WERI-Rb-1 (cell line): ENCODE measurements at regions not wholly inside any gene's neighbourhood (a gene's known extent, or its start where the extent isn't known, plus 50 kb on each side); places are given as distances from the start of the nearest gene placed in this dataset.

Experiments used
- DNase-seq: peaks from one replicate; pipeline ENCODE4 v3.0.0-alpha.2; 2020
- H3K27ac ChIP-seq: fragments of 250-450 bp; sonication (Bioruptor Pico); 2 replicates; pipeline ENCODE4 v1.5.1; 2020; ENCODE audit warnings: mild to moderate bottlenecking, moderate library complexity
- H3K27me3 ChIP-seq: fragments of 250-450 bp; sonication (Bioruptor Pico); 2 replicates; pipeline ENCODE4 v1.5.1; 2021; ENCODE audit warnings: mild to moderate bottlenecking, low read depth, moderate library complexity; ENCODE audit not compliant: insufficient read depth, severe bottlenecking
- H3K36me3 ChIP-seq: fragments of 250-450 bp; sonication (Bioruptor Pico); 2 replicates; pipeline ENCODE4 v1.5.1; 2020; ENCODE audit warnings: mild to moderate bottlenecking, moderate library complexity
- H3K4me3 ChIP-seq: 2 replicates; pipeline ENCODE4 v1.5.1; 2011; ENCODE audit warnings: low read depth, mild to moderate bottlenecking, control low read depth, low read length
- H3K9me3 ChIP-seq: fragments of 250-450 bp; sonication (Bioruptor Pico); 2 replicates; pipeline ENCODE4 v1.5.1; 2021; ENCODE audit warnings: mild to moderate bottlenecking, moderate library complexity; ENCODE audit not compliant: severe bottlenecking
- TF ChIP-seq, protein P1 (sequence below): IDR thresholded peaks from 2 replicates; pipeline ENCODE4 v1.5.1; 2011; ENCODE audit warnings: low read depth, mild to moderate bottlenecking, control low read depth, inconsistent platforms, low read length

DNA sequence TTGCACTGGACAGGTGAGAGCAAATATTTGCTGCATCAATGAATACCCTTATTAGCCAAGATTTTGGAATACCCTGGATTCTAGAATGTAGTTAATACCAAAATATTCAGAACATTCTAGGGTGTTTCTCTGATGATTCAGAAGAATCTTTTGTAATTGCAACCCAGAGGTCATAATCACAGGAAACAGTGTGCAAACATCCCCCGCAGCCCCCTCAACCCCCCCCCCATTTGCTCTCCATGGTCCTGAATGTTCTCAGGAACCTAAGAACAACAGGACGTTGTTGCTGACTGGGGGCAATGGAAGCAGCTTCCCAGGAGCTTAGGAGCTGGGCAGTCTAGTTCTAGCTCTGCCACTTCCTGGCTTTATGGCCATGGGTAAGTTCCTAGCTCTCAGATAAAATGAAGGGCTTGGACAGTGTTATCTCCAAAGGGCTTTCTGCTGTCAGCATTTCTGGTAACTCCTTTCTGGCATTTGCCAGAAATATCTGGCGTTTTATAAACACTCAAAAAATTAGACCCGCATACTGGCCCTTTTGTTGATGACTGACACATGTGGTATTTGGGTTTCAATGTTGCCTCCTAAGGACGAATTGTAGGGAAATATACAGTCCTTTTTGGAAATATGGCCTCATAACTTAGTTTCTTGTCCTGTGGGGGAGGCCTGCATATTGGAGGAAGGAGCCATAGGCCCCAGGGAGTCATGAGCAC is 178.6 kb downstream of the RRAGC start:
- no peak overlapping the region for H3K4me3 ChIP-seq
- DNase-seq: no peak
- no peaks in the 10 kb centered on the region for H3K36me3 ChIP-seq
- no peaks in the 10 kb centered on the region for H3K27me3 ChIP-seq
- no peak overlapping the region for H3K27ac ChIP-seq
- no peaks in the 10 kb centered on the region for H3K9me3 ChIP-seq
- TF ChIP-seq, protein P1, sequence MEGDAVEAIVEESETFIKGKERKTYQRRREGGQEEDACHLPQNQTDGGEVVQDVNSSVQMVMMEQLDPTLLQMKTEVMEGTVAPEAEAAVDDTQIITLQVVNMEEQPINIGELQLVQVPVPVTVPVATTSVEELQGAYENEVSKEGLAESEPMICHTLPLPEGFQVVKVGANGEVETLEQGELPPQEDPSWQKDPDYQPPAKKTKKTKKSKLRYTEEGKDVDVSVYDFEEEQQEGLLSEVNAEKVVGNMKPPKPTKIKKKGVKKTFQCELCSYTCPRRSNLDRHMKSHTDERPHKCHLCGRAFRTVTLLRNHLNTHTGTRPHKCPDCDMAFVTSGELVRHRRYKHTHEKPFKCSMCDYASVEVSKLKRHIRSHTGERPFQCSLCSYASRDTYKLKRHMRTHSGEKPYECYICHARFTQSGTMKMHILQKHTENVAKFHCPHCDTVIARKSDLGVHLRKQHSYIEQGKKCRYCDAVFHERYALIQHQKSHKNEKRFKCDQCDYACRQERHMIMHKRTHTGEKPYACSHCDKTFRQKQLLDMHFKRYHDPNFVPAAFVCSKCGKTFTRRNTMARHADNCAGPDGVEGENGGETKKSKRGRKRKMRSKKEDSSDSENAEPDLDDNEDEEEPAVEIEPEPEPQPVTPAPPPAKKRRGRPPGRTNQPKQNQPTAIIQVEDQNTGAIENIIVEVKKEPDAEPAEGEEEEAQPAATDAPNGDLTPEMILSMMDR: no peak

- H3K36me3 ChIP-seq: no peaks in the 10 kb centered on the region
- H3K27ac ChIP-seq: no peak overlapping the region
- no peak for DNase-seq
- TF ChIP-seq, protein P1: no peak
- no peaks in the 10 kb centered on the region for H3K27me3 ChIP-seq
- no peak overlapping the region for H3K4me3 ChIP-seq
- H3K9me3 ChIP-seq: no peaks in the 10 kb centered on the region
Measured at GRCh38 chr1:38677756-38678155, 181.8 kb downstream of the RRAGC start.

DNA sequence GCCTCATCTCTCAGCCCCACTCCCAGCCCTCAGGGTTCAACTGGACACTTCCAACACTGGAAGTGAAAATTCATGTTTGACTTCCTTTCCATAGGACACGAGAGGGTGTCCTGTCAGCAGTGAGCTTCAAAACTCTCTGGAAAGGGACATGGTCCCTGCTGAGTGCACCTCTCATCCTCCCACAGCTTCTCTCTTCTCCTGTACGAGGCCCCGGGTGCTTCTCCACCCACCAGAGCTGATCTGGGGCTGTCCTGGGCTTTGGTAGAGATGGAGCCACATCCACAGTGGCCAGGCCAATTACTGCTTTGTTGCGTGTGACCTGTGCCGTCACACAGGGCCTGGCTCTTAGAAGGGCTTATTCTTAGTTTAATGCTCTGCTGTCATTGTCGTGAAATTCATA is 182.3 kb downstream of the RRAGC start:
- TF ChIP-seq, protein P1: no peak
- DNase-seq: no peak
- Histone ChIP-seq H3K27ac (no peak overlapping the region), H3K27me3 (no peaks in the 10 kb centered on the region), H3K9me3 (no peaks in the 10 kb centered on the region), H3K36me3 (no peaks in the 10 kb centered on the region), H3K4me3 (no peak overlapping the region)

DNA sequence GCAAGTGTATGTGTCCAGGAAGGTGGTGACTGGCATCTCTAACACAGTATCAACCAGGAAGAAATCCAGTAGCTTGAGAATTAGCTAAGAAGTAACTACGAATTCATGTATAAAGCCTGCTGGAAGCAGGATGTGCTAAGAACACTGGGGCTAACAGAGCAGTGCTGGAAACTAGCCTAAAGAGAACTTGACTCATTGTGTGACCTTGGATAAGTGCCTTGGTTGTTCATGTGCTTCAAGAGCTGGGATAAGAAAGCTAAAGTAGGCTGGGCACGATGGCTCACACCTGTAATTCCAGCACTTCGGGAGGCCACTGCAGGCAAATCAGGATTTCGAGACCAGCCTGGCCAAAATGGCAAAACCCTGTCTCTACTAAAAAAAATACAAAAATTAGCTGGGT is 186.9 kb downstream of the RRAGC start:
- Histone ChIP-seq H3K27me3 (no peaks in the 10 kb centered on the region), H3K36me3 (no peaks in the 10 kb centered on the region), H3K4me3 (no peak overlapping the region), H3K27ac (no peak overlapping the region), H3K9me3 (no peaks in the 10 kb centered on the region)
- TF ChIP-seq, protein P1: no peak
- no peak for DNase-seq

DNA sequence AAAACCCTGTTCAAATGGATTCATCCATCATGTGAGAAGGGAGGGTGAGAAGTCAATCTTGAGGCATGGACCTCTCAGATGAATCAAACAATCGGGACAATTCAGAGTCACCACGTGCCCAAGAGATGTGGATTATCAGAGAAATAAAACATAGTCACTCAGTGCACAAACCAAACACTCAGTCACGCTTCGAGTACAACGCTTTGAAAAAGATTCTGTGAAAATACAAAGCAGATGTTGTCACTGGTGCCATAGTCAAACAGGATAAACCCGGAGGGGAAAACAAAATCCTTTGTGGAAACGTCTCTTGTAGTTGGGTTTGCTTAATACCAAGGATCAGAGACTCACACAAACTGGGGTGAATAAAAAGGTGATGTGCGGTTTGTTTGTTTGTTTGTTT is 188.4 kb downstream of the RRAGC start:
- Histone ChIP-seq H3K27ac (no peak overlapping the region), H3K4me3 (no peak overlapping the region), H3K9me3 (no peaks in the 10 kb centered on the region), H3K27me3 (no peaks in the 10 kb centered on the region), H3K36me3 (no peaks in the 10 kb centered on the region)
- no peak for DNase-seq
- TF ChIP-seq, protein P1: no peak
